ENCODE measurements at regions not wholly inside any gene's neighbourhood (a gene's known extent, or its start where the extent isn't known, plus 50 kb on each side); places are given as distances from the start of the nearest gene placed in this dataset.
"Not testable (repeated sequence)": the region's sequence is repeated elsewhere in the genome, so short reads cannot be mapped to it uniquely, and the experiment has no call there.

DNA sequence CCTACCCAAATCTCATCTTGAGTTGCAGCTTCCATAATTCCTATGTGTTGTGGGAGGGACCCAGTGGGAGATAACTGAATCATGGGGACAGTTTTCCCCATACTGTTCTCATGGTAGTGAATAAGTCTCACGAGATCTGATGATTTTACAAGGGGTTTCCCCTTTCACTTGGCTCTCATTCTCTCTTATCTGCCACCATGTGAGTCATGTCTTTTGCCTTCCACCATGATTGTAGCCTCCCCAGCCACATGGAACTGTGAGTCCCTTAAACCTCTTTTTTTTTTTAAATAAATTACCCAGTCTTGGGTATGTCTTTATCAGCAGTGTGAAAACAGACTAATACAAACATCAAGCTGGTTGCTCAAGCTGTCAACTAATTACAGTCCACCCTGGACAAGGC is 149.6 kb upstream of the PDE1C start:
- TF ChIP-seq EZH2 (IDR thresholded peaks at IDR 0.05; ENCODE audit: insufficient read depth, poor library complexity, severe bottlenecking); EZH2phosphoT487 (IDR thresholded peaks at IDR 0.05; ENCODE audit: insufficient read depth, low read depth): not testable (repeated sequence)
